T-helper 17 cell (primary cell): ENCODE measurements at regions not wholly inside any gene's neighbourhood (a gene's known extent, or its start where the extent isn't known, plus 50 kb on each side); places are given as distances from the start of the nearest gene placed in this dataset.

Experiments
- ATAC-seq: fragments of 150-1000 bp; cut with Tn5 transposase; 2 replicates; pipeline ENCODE4 v1.10.0; 2021; ENCODE audit warnings: mild to moderate bottlenecking, moderate library complexity
- DNase-seq, 3 donors: peaks; one replicate each; pipeline versions ENCODE4 v3.0.0 to v3.0.0-alpha.2; 2020 to 2021
- H3K9me3 ChIP-seq: one replicate; pipeline ENCODE4 v1.7.0; 2013; ENCODE audit warnings: low read length, mild to moderate bottlenecking; ENCODE audit not compliant: control insufficient read depth, poor library complexity, severe bottlenecking
- H3K27ac Mint-ChIP-seq: one replicate; pipeline ENCODE4 v1.8.0; 2022; ENCODE audit warnings: mild to moderate bottlenecking, moderate library complexity, mixed read lengths
- H3K27me3 Mint-ChIP-seq: one replicate; pipeline ENCODE4 v1.8.0; 2022; ENCODE audit warnings: mixed read lengths
- H3K36me3 Mint-ChIP-seq: one replicate; pipeline ENCODE4 v1.8.0; 2022; ENCODE audit warnings: low read depth, mixed read lengths
- H3K4me1 Mint-ChIP-seq: one replicate; pipeline ENCODE4 v1.8.0; 2022; ENCODE audit warnings: mild to moderate bottlenecking, mixed read lengths
- H3K4me3 Mint-ChIP-seq: one replicate; pipeline ENCODE4 v1.8.0; 2022; ENCODE audit warnings: mild to moderate bottlenecking, moderate library complexity, mixed read lengths

- no peak for ATAC-seq
- H3K4me3 Mint-ChIP-seq, result no peak overlapping the region
- peaks cover 17% of the 10 kb centered on the region for H3K27me3 Mint-ChIP-seq
- H3K36me3 Mint-ChIP-seq, result no peaks in the 10 kb centered on the region
- DNase-seq, result no peak
- no peaks in the 10 kb centered on the region for H3K9me3 ChIP-seq
- H3K27ac Mint-ChIP-seq, result peak overlapping the region; percentile 11
- peaks cover 4% of the 10 kb centered on the region for H3K4me1 Mint-ChIP-seq
These were observed 87.6 kb upstream of the RPS23 start for GRCh38 chr5:82365744-82366228.

GRCh38 chr5:82365026-82365425 lies 86.9 kb upstream of the RPS23 start:
- no peaks in the 10 kb centered on the region for H3K9me3 ChIP-seq
- ATAC-seq (no peak), DNase-seq (no peak)
- no peak overlapping the region for H3K27ac Mint-ChIP-seq
- no peaks in the 10 kb centered on the region for H3K36me3 Mint-ChIP-seq
- H3K27me3 Mint-ChIP-seq, result peaks cover 17% of the 10 kb centered on the region
- peaks cover 8% of the 10 kb centered on the region for H3K4me1 Mint-ChIP-seq
- H3K4me3 Mint-ChIP-seq, result no peak overlapping the region

- Mint-ChIP-seq H3K4me3 (no peak overlapping the region), H3K27ac (no peak overlapping the region), H3K4me1 (peaks cover 12% of the 10 kb centered on the region), H3K36me3 (no peaks in the 10 kb centered on the region), H3K27me3 (peaks cover 17% of the 10 kb centered on the region)
- H3K9me3 ChIP-seq, result no peaks in the 10 kb centered on the region
- ATAC-seq, result no peak
- DNase-seq, result no peak
These were observed 86.3 kb upstream of the RPS23 start for GRCh38 chr5:82364497-82364896.

GRCh38 chr5:82363524-82363923 lies 85.4 kb upstream of the RPS23 start:
- Mint-ChIP-seq H3K36me3 (no peaks in the 10 kb centered on the region), H3K4me1 (peaks cover 14% of the 10 kb centered on the region)

GRCh38 chr5:82362636-82363035 lies 84.5 kb upstream of the RPS23 start:
- H3K36me3 Mint-ChIP-seq, result no peaks in the 10 kb centered on the region

More at GRCh38 chr5:82363524-82363923, 85.4 kb upstream of the RPS23 start:
- peaks cover 17% of the 10 kb centered on the region for H3K27me3 Mint-ChIP-seq
- DNase-seq, result no peak
- no peak for ATAC-seq
- H3K9me3 ChIP-seq, result no peaks in the 10 kb centered on the region
- no peak overlapping the region for H3K27ac Mint-ChIP-seq
- H3K4me3 Mint-ChIP-seq, result no peak overlapping the region

GRCh38 chr5:82360022-82360421 lies 81.9 kb upstream of the RPS23 start:
- no peaks in the 10 kb centered on the region for H3K36me3 Mint-ChIP-seq
- DNase-seq (no peak), ATAC-seq (no peak)
- no peaks in the 10 kb centered on the region for H3K9me3 ChIP-seq
- no peak overlapping the region for H3K4me3 Mint-ChIP-seq
- peaks cover 32% of the 10 kb centered on the region for H3K4me1 Mint-ChIP-seq
- no peaks in the 10 kb centered on the region for H3K27me3 Mint-ChIP-seq
- peak overlapping the region; percentile 97 for H3K27ac Mint-ChIP-seq

More at GRCh38 chr5:82362636-82363035, 84.5 kb upstream of the RPS23 start:
- no peak overlapping the region for H3K27ac Mint-ChIP-seq
- ATAC-seq, result no peak
- no peaks in the 10 kb centered on the region for H3K9me3 ChIP-seq
- H3K4me3 Mint-ChIP-seq, result no peak overlapping the region
- peaks cover 17% of the 10 kb centered on the region for H3K27me3 Mint-ChIP-seq
- DNase-seq, result no peak
- peaks cover 22% of the 10 kb centered on the region for H3K4me1 Mint-ChIP-seq

GRCh38 chr5:82359272-82359671 lies 81.1 kb upstream of the RPS23 start:
- ATAC-seq (no peak), DNase-seq (no peak)
- H3K9me3 ChIP-seq, result no peaks in the 10 kb centered on the region
- Mint-ChIP-seq H3K4me1 (peaks cover 32% of the 10 kb centered on the region), H3K27me3 (no peaks in the 10 kb centered on the region), H3K27ac (peak overlapping the region; percentile 97), H3K4me3 (no peak overlapping the region), H3K36me3 (no peaks in the 10 kb centered on the region)

- no peaks in the 10 kb centered on the region for H3K9me3 ChIP-seq
- Mint-ChIP-seq H3K36me3 (no peaks in the 10 kb centered on the region), H3K27ac (peak overlapping the region; percentile 97), H3K27me3 (no peaks in the 10 kb centered on the region), H3K4me3 (no peak overlapping the region), H3K4me1 (peaks cover 32% of the 10 kb centered on the region)
- ATAC-seq (no peak), DNase-seq (no peak)
These were observed 80.3 kb upstream of the RPS23 start for GRCh38 chr5:82358457-82358856.

- H3K9me3 ChIP-seq, result no peaks in the 10 kb centered on the region
- DNase-seq (peak; percentile 47 to 75 (median 60)), ATAC-seq (peak; percentile 89)
- H3K4me3 Mint-ChIP-seq, result peak overlapping the region; percentile 86
- H3K4me1 Mint-ChIP-seq, result peaks cover 31% of the 10 kb centered on the region
- H3K27ac Mint-ChIP-seq, result peak overlapping the region; percentile 97
- H3K27me3 Mint-ChIP-seq, result no peaks in the 10 kb centered on the region
- H3K36me3 Mint-ChIP-seq, result no peaks in the 10 kb centered on the region
These were observed 78.9 kb upstream of the RPS23 start for GRCh38 chr5:82356808-82357671.

- no peak for DNase-seq
- H3K9me3 ChIP-seq, result no peaks in the 10 kb centered on the region
- no peak for ATAC-seq
- Mint-ChIP-seq H3K4me3 (no peak overlapping the region), H3K27ac (no peak overlapping the region), H3K27me3 (no peaks in the 10 kb centered on the region), H3K4me1 (peaks cover 34% of the 10 kb centered on the region), H3K36me3 (no peaks in the 10 kb centered on the region)
These were observed 77.9 kb upstream of the RPS23 start for GRCh38 chr5:82356021-82356420.

- Mint-ChIP-seq H3K4me1 (peaks cover 32% of the 10 kb centered on the region), H3K36me3 (no peaks in the 10 kb centered on the region), H3K4me3 (no peak overlapping the region), H3K27me3 (no peaks in the 10 kb centered on the region), H3K27ac (no peak overlapping the region)
- DNase-seq (no peak), ATAC-seq (no peak)
- H3K9me3 ChIP-seq, result no peaks in the 10 kb centered on the region
These were observed 77.3 kb upstream of the RPS23 start for GRCh38 chr5:82355496-82355895.

GRCh38 chr5:82355053-82355452 lies 76.9 kb upstream of the RPS23 start:
- no peaks in the 10 kb centered on the region for H3K9me3 ChIP-seq
- Mint-ChIP-seq H3K27ac (peak overlapping the region; percentile 39), H3K4me1 (peaks cover 30% of the 10 kb centered on the region), H3K27me3 (no peaks in the 10 kb centered on the region), H3K36me3 (no peaks in the 10 kb centered on the region), H3K4me3 (no peak overlapping the region)
- ATAC-seq, result no peak
- no peak for DNase-seq

GRCh38 chr5:82354543-82354942 lies 76.4 kb upstream of the RPS23 start:
- H3K27ac Mint-ChIP-seq, result peak overlapping the region; percentile 39
- H3K4me1 Mint-ChIP-seq, result peaks cover 26% of the 10 kb centered on the region
- no peak for ATAC-seq
- no peak overlapping the region for H3K4me3 Mint-ChIP-seq
- DNase-seq, result no peak
- no peaks in the 10 kb centered on the region for H3K9me3 ChIP-seq
- H3K27me3 Mint-ChIP-seq, result no peaks in the 10 kb centered on the region
- no peaks in the 10 kb centered on the region for H3K36me3 Mint-ChIP-seq

GRCh38 chr5:82353522-82353921 lies 75.4 kb upstream of the RPS23 start:
- Mint-ChIP-seq H3K27me3 (no peaks in the 10 kb centered on the region), H3K27ac (no peak overlapping the region), H3K4me3 (no peak overlapping the region), H3K36me3 (no peaks in the 10 kb centered on the region), H3K4me1 (peaks cover 24% of the 10 kb centered on the region)
- no peaks in the 10 kb centered on the region for H3K9me3 ChIP-seq
- ATAC-seq, result no peak
- DNase-seq, result no peak
